ENCODE measurements at regions not wholly inside any gene's neighbourhood (a gene's known extent, or its start where the extent isn't known, plus 50 kb on each side); places are given as distances from the start of the nearest gene placed in this dataset.
"Not testable (repeated sequence)": the region's sequence is repeated elsewhere in the genome, so short reads cannot be mapped to it uniquely, and the experiment has no call there.

DNA sequence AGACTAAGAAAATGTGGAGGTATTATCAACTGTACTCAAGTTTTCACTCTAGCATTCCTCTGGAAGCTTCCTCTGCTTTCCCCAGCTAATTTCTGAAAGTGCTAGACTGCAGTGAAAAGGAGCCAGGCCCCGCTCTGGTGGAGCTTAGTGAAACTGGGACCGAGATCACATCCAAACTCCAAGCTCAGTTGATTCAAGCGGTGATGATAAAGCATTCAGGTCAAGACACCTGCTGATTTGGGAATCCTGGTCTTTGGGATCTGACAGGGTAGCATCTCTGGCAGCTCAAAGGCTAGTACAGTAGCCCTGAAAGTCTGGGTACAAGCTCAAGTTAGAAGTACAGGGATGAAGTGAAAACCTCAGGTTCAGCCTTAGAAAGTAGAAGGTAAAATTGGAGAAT lies 120.2 kb upstream of the CRIM1 start:
- DNase-seq (ENCODE audit: low spot score) = no peak

DNA sequence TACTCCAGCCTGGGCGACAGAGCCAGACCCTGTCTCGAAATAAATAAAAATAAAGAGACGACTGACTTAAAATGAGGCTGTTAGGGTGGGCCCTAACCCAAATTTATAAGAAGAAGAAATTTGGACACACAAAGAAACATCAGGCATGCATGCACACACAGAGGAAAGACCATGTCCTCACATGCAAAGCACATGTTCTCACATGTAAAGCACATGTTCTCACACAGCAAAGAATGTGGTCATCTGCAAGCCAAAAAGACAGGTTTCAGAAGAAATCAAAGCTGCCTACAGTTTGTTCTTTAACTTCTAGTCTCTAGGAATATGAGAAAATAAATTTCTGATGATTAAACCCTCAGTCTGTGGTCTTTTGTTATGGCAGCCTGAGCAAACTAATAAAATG lies 132.3 kb upstream of the CRIM1 start:
- no peak for DNase-seq (ENCODE audit: low spot score)

DNA sequence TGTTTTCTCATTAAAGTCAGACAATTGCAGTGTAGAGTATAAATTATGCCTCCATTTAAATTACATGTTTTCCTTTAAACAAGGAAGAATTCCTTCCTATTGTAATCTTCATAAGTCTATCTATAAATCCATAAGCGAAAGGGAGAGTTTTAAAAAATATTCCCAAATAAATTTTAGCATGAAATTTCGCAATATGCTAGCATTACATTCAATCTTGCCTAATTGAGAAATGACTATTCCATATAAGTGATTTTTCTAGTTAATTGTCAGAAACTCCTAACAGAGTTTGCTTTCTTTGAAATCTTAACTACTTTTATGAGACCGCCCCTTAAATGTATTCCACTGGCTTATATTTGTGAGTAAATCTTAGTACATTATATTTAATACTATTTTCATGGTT lies 133.1 kb upstream of the CRIM1 start:
- no peak for DNase-seq (ENCODE audit: low spot score)

DNA sequence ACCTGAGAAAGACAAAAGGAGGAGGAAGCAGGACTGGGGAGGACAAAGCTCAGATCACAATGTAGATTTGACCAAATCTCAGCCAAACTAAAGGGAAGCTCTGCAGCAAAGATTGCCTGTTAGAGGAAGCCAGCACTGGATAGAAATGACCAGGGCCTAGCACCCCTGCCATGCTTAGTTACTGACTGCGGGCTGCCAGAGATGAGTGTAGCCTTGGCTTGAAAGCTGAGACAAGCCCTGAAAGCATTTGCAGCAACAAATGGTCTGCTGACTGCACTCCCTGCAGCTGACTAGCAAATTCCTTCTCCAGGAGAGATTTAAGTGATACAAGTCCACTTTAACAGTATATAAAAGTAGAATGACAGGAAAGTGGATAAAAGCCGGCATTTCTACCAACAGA lies 140.9 kb upstream of the CRIM1 start:
- DNase-seq (ENCODE audit: low spot score) = no peak

DNA sequence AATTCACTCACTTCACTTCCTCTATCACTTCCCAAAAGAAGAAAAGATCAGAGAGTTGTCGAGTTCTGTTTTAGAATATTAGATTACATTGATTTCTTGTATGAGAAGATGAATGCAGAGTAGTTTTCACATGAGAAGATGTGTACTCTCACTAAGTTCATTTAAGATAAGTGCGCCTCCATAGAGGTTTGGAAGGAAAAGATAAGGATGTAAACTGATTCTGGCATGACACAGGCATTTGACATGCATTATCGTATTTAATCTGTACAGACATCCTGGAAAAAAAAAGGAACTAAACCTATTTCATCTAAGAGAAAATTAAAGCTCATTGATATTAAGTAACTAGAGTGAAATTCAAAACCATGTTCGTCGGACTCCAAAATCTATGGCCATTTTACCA lies 152.2 kb upstream of the CRIM1 start:
- no peak for DNase-seq (ENCODE audit: low spot score)

DNA sequence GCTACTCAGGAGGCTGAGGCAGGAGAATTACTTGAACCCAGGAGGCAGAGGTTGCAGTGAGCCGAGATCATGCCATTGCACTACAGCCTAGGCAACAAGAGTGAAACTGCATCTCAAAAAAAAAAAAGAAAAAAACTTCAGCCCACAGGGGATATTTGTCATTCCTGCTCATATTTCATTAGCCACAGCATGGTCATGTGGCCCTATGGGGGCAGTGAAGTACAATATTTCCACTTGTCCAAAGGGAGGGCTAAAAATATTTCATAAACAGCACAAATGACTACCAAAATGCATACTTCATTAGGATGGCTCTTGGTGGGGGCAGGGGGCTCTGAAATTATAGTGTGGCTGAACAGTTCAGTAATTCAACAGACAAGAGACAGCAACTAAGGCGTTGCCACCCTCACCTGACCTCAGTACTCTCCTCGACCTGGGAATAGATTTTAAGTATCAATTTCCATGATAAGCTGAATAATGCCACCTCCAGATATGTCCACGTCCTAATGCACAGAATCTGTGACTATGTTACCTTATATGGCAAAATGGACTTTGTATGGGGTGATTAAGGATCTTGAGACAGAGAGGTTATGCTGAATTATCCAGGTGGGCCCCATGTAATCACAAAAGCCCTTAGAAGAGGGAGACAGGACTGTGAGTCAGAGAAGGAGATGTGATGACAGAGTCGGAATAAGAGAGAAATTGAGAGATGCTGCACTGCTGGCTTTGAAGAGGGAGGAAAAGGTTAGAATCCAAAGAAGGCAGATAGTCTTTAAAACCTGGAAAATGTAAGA lies 158.2 kb upstream of the CRIM1 start:
- peak; percentile 5 for DNase-seq (ENCODE audit: low spot score)

DNA sequence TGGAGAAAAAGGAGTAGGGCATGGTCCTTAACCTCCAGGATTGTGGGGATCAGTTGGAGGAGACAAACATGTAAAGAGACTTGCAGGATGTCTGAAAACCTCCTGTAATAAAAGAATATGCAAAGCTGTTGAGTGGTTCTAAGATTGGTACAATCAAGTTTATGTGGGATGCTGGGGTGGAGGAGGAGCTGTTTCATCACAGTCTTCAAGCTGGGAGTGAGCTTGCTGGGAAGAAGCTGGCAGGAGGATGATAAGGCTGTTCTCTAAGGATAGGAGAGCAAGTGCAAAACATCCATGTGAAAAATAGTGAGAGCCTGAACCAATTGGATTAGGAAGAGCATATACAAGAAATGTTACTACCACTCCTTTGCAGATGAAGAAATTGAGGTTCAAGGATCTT lies 161.9 kb upstream of the CRIM1 start:
- no peak for DNase-seq (ENCODE audit: low spot score)

DNA sequence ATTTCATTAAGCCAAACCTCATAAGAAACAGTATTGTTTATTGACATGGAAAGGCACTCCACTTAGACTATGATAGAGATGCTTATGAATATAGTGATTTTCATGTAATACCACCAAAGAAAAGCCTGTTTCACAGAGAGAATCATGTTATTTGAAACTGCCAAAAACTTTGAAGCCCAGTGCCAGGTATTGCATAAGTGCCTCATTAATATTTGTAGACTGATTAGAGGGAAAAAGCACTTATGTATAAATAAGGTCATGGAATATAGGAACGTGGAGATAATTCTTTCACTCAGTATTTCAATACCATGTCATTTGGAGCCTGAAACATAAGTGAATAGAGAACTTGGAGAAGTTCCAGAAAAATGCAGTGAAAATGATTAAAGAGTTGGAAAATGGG lies 162.6 kb upstream of the CRIM1 start:
- DNase-seq (ENCODE audit: low spot score) = no peak

DNA sequence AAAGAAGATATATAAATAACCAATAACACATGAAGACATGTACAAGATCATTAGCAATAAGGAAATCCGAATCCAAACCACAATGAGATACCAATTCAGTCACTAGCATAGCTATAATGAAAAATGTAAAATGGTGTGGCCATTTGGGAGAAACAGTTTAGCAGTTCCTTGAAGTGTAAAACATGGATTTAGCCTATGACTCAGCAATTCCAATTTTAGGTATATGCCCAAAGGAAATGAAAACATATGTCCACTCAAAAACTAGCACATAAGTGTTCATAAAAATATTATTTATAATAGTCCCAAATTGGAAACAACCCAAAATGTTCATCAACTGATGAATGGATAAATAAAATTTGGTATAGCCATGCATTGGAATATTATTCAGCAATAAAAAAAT lies 165.5 kb upstream of the CRIM1 start:
- DNase-seq (ENCODE audit: low spot score) = no peak

DNA sequence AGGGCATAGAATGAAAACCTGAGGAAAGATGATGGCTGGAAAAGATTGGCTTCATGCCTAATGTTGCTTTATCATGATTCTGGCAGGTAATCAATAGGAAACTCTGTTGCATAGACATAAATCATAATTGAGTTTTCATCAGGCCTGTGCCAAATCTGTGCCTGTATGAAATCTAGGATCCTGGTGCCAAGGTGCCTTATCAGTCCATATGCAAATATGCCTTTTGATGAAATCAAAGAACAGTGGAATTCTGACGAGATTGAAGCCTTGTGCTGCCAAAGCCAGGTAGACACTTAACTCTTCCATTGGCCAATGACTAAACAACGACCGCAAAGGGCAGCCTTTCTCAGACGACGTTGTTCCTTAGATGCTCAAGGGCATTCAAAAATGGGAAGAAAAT lies 170.0 kb upstream of the CRIM1 start:
- no peak for DNase-seq (ENCODE audit: low spot score)

DNA sequence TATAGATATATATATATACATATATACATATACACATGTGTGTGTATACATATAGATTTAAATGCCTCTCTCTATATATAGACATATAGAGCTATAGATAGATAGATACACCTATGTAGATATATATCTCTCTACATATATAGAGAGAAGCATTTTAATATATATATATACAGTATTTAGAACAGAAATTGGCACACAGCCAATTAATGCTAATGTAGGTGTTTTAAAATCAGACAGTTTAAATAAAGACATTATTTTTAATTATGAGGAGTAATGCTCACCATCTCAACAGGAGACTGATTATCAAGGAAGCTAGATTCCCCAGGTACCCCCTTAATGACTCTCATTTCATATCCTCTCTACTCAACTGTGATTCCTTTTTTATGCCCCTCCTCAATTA lies 170.7 kb upstream of the CRIM1 start:
- DNase-seq (ENCODE audit: low spot score) = no peak

DNA sequence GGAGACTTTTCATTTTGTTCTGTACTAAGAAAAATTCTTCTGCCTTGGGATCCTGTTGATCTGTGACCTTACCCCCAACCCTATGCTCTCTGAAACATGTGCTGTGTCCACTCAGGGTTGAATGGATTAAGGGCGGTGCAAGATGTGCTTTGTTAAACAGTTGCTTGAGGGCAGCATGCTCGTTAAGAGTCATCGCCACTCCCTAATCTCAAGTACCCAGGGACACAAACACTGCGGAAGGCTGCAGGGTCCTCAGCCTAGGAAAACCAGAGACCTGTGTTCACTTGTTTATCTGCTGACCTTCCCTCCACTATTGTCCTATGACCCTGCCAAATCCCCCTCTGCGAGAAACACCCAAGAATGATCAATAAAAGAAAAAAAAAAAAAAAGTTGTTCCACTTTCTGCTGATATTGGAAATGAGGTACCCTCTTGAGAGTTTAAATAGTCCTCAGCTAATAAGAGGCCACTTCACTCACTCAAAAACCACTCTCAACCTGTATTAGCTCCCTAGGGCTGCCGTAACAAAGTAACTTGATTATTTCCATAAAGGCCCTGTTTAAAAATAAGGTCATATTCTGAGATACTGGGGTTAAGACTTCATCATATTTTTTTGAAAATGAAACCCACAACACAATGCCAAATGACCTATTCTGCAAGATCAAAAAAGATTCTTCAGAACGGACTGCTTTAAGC lies 174.6 kb upstream of the CRIM1 start:
- not testable (repeated sequence) for DNase-seq (ENCODE audit: low spot score)

DNA sequence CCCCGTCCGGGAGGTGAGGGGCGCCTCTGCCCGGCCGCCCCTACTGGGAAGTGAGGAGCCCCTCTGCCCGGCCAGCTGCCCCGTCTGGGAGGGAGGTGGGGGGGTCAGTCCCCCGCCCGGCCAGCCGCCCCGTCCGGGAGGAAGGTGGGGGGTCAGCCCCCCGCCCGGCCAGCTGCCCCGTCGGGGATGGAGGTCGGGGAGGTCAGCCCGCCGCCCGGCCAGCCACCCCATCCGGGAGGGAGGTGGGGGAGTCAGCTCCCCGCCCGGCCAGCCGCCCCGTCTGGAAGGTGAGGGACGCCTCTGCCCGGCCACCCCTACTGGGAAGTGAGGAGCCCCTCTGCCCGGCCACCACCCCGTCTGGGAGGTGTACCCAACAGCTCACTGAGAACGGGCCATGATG lies 175.3 kb upstream of the CRIM1 start:
- not testable (repeated sequence) for DNase-seq (ENCODE audit: low spot score)

DNA sequence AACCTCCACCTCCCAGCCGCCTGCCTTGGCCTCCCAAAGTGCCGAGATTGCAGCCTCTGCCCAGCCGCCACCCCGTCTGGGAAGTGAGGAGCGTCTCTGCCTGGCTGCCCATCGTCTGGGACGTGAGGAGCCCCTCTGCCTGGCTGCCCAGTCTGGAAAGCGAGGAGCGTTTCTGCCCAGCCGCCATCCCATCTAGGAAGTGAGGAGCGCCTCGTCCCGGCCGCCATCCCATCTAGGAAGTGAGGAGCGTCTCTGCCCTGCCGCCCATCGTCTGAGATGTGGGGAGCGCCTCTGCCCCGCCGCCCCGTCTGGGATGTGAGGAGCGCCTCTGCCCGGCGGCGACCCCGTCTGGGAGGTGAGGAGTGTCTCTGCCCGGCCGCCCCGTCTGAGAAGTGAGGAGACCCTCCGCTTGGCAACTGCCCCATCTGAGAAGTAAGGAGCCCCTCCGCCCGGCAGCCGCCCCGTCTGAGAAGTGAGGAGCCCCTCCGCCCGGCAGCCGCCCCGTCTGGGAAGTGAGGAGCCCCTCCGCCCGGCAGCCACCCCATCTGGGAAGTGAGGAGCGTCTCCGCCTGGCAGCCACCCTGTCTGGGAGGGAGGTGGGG lies 175.8 kb upstream of the CRIM1 start:
- DNase-seq (ENCODE audit: low spot score) = not testable (repeated sequence)

DNA sequence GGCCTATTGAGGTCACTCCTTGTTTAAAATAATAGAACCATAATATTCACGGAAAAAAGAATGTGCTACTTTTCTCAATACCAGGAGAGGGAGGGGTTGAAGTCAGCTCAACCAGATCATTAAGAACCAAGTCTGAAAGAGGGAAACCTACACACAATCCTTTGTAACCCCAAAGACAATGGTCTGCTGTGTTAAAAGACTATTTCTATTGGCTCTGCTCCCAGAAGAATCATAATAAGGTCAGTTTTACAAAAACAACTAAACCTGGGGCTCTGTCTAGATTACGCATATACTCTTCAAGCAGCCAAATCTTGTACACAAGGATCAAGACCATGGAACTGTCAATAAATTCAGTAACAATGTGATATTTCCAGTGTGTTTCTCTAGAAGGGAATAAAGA lies 177.2 kb upstream of the CRIM1 start:
- DNase-seq (ENCODE audit: low spot score) = peak; percentile 7

DNA sequence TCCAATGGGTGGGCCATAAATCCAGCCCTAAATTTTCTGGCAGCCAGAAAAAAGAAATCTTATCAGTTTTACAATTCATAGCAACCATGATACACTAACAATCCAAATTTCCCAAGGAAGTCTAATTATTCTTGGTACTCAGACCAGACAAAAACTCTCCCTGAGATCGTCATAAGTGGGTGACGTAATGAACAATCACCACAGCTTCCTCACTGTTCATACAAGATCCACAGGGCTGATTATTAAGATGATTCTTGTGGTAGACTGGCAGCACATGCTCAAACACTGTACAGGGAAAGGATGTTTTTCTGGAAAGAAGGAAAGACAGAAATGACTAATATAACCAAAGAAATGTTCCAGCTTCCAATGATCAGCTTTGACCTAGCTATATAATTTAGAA lies 178.3 kb upstream of the CRIM1 start:
- no peak for DNase-seq (ENCODE audit: low spot score)

DNA sequence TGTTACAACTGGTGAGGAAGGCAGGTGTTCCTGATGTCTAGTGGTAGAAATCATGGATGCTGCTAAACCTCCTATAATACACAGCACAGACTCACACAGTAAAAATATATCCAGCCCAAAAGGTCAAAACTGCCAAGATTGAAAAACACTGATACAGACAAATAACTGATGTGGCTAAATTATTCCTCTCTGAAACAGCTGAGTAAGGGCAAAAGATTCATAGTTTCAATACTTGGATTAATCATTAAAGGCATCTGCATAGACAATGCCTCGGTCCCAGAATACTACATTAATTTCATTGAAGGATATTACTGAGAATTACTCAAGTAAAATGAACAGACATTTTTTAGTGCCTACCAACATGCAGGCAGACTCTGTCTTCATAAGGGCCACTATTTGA lies 180.7 kb upstream of the CRIM1 start:
- no peak for DNase-seq (ENCODE audit: low spot score)

DNA sequence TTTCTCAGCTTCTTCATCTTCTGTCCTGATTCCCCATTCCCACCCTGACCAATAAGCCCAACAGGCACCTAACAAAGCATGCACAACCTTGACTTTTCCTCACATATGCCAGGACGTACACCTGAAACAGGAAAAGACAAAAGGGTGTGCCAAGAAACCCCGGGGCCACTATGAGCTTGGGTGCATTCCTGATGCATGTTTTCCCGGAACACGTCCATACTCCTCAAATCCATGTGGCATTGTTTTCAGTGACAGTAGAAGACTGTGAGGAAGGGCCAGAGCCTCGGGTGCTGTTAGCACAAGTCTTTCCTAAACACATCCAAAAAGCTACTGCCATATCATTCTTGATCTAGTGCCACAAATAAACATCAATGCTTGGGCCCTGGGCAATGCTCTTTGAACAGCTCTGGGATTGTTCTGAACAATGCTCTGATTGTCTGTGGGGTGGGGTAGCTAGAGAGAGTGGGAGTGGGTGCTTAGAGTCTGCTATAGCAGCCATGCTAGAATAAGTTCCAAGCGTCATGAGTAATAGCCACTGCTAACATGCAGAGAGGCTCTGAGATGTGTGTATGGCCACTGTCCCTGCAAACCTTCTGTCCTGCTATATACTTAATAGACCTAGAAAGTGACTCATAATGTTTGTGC lies 181.7 kb upstream of the CRIM1 start:
- DNase-seq (ENCODE audit: low spot score) = peak; percentile 66

DNA sequence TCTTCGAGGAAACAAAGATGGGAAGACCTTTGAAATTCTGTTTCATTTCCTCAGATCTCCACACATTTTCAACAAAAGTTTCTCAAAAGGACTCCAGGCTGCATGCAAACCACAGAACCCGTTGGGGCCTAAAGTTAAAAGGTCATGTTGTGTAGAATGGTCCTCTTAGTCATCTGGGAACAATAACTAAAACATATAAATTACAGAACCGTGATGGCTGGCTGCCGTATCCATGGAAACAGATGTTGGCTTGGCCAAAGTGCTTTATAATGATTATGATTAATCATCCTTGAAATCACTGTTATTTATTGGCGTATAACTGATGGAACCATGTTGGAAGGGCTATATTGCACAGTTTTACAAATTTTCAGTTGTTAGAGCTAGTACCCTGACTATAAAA lies 182.8 kb upstream of the CRIM1 start:
- no peak for DNase-seq (ENCODE audit: low spot score)

DNA sequence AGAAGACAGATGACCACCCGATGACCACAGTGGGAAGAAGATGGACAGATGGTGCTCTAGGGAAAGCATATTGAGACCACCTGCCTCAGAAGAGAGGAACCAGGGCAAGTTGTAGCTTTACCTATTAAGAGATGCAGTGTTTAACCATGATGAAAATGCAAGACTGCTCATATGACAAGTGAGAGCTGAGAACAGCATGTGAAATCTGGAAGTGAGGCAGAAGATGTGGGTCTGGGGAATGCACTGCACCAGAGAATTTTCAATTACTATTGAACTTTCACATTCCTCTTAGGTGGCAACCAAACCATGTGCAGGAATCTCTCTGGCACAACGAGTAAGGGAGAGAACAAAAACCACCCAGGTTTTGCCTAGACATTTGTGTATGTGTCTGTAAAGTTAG lies 184.8 kb upstream of the CRIM1 start:
- DNase-seq (ENCODE audit: low spot score) = no peak

DNA sequence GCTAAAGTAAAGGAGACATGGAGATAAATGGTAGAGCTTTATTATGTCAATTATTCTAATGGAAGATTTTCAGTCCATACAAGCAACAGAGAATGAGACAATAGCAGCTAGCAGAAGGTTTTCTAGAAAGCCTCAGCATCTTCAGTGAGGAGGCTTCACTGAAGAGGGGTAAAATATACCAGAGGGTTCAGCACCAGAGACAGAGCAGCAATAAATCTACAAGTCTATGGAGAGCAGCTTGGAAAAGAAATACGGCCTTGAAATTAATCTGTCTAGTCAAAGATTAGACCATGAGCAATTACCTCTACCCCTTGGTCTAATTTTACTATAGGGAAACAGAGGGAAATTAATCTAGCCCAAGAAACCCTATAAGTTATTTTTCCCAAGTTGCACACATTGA lies 185.7 kb upstream of the CRIM1 start:
- DNase-seq (ENCODE audit: low spot score) = no peak

DNA sequence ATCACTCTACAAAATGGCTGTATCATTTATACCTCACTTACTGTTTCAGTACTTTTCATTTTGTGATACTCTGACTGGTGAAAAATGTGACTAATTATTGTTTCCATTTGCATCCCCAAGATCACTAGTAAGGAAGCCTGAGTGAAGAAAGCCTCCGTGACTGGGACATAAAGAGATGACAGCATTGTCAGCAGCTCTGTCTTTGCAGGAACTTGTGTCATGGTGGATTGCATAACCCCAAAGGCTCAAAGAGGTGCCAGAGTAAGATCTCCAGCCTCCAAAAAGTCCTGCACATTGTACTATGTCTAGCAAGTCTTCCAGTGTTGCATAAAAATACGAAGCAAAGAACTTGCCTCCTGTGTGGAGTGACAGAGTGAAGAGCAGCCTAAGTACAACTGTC lies 187.5 kb upstream of the CRIM1 start:
- DNase-seq (ENCODE audit: low spot score) = no peak

DNA sequence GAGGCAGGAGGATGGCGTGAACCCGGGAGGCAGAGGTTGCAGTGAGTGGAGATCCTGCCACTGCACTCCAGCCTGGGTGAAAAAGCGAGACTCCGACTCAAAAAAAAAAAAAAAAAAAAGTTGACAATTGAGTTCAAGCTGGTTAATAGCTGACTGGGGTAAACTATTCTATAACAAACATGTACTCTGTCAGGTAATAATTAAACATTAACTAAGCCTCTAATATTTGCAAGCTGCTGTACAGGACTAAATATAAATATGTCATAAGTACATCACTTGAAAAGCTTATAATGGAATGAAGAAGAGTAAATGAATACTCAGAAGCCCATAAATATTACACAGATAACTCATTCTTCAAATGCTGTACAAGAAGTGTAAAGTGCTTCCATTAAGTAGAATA lies 190.4 kb upstream of the CRIM1 start:
- DNase-seq (ENCODE audit: low spot score) = no peak

All from COLO829 (cell line).